GM10248 (cell line): ENCODE measurements at regions not wholly inside any gene's neighbourhood (a gene's known extent, or its start where the extent isn't known, plus 50 kb on each side); places are given as distances from the start of the nearest gene placed in this dataset.

Source experiments
- CTCF ChIA-PET: fragments of 300-600 bp; sonication (Branson Sonifier 250); formaldehyde crosslinking; extraction: SDS; loops from one replicate; lab custom pipeline; 2021; ENCODE audit warnings: antibody characterized with exemption; lab: Yijun Ruan, JAX
- POLR2A ChIA-PET: fragments of 350-650 bp; sonication (Branson Sonifier 250); formaldehyde crosslinking; extraction: SDS; loops from one replicate; lab custom pipeline; 2020; ENCODE audit warnings: antibody characterized with exemption; lab: Yijun Ruan, JAX
- DNase-seq: peaks from one replicate; pipeline ENCODE4 v3.0.0; 2012; ENCODE audit errors: extremely low spot score
- CTCF ChIP-seq: IDR thresholded peaks from 2 replicates; pipeline ENCODE4 v1.5.1; 2012; ENCODE audit warnings: mild to moderate bottlenecking, low read depth; ENCODE audit errors: extremely low read depth, missing control alignments, control extremely low read depth

- no peak for TF ChIP-seq CTCF
- DNase-seq: no peak
- ChIA-PET POLR2A (no interaction called here), CTCF (interaction anchor here (0.9 to 2.1 kb wide), 3 partner anchors 27 to 106 kb away, joined by 3 to 7 read pairs (median 3); no protein-coding TSS in a partner anchor)
Observed at GRCh38 chr7:121473645-121474300, 77.7 kb upstream of the FAM3C start.

- ChIA-PET POLR2A (no interaction called here), CTCF (no interaction called here)
- TF ChIP-seq CTCF: no peak
- no peak for DNase-seq
Observed at GRCh38 chr7:121466455-121466854, 70.3 kb upstream of the FAM3C start.

DNA sequence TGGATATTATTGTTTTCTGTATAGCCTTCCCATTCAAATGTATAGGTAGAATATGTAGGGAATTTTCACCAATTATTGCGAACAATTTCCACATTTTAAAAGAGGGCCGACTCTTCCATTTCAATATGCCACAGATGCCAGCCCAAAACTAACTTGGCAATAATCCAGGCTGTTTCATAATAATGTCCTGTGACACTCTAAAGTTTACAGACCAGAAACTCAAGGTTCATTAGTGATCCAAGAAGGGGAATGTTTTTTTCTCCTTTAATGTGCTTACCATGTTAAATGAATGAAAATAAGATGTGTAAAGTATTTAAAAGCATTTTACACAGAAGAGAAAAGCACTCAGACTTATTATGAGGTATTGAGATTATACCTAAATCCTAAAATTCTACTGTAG, 63.0 kb upstream of the FAM3C start:
- no peak for TF ChIP-seq CTCF
- ChIA-PET POLR2A (no interaction called here), CTCF (interaction anchor here (1.2 kb wide), 1 partner anchor 12 kb away, joined by 4 read pairs; no protein-coding TSS in a partner anchor)
- no peak for DNase-seq

DNA sequence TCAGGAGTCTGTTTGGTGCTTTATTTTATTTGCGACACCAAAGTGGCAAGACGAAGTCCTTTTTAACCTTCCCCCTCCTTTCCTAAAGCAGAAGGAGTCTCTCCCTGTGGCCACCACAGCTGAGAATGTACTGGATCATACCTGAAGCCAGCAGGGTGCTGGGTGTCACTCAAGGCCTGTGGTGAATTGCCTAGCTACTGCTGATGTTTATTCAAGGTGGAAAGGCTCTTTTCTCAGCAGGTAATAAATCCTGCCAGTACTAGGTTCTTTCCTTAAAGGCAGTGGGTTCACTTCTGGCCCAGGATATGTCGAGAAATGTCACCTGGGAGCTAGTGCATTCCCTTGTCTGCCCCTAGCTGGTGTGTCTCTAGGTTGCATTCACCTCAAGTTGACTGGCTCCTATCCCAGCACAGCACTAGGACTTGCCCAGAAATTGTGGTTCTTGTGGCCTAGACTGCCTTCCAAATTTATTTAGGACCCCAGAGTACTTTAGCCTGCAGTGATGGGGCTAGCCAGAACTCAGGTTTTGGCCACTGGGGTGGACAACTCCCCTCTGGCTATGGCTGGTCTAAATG, 60.8 kb upstream of the FAM3C start:
- ChIA-PET CTCF (interaction anchor here (2.5 kb wide), 1 partner anchor 12 kb away, joined by 5 read pairs; no protein-coding TSS in a partner anchor), POLR2A (no interaction called here)
- TF ChIP-seq CTCF: no peak
- no peak for DNase-seq

DNA sequence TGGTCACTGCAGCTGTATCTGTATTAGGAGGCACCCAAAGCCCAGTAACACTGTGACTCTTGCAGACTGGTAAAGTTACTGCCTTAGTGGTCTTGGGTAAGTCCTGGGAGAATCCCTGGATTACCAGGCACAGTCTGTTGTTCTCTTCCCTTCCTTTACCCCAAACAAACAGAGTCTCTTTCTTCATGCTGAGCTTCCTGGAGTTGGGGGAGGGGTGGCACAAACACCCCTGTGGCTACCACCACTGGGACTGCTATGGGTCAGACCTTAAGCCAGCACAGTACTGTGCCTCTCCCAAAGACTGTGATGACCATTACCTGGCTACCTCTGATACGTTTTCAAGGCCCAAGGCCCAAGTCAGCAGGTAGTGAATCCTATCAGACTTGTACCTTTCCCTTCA, 59.9 kb upstream of the FAM3C start:
- no peak for DNase-seq
- ChIA-PET POLR2A (no interaction called here), CTCF (interaction anchor here (1.2 to 2.5 kb wide), 2 partner anchors 11 to 27 kb away, joined by 3 to 5 read pairs; no protein-coding TSS in a partner anchor)
- TF ChIP-seq CTCF: no peak

DNA sequence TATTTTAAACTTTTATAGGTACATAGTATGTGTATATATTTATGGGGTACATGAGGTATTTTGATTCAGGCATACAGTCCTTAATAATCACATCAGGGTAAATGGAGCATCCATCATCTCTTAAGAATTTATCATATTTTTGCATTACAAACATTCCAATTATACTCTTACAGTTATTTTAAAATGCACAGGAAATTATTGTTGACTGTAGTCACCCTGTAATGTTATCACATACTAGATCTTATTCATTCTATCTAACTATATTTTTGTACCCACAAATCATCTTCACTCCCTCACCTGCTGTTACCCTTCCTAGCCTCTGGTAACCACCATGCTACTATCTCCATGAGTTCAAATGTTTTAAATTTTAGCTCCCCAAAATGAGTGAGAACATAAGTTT, 56.3 kb upstream of the FAM3C start:
- POLR2A ChIA-PET: no interaction called here
- CTCF ChIA-PET: interaction anchor here (0.6 kb wide), 1 partner anchor 29 kb away, joined by 3 read pairs; no protein-coding TSS in a partner anchor
- DNase-seq: no peak
- TF ChIP-seq CTCF: no peak
